Cerebellar cortex (tissue), 1 donor: ENCODE measurements at regions not wholly inside any gene's neighbourhood (a gene's known extent, or its start where the extent isn't known, plus 50 kb on each side); places are given as distances from the start of the nearest gene placed in this dataset.

Source experiments
- DNase-seq: peaks from one replicate; pipeline ENCODE4 v3.0.0-alpha.2; 2015; ENCODE audit warnings: low spot score

- DNase-seq, result no peak
These were observed 51.4 kb downstream of the MARCHF4 start for GRCh38 chr2:216320852-216321251.

GRCh38 chr2:216319771-216320170 lies 52.5 kb downstream of the MARCHF4 start:
- DNase-seq, result no peak

GRCh38 chr2:216318521-216318874 lies 53.8 kb downstream of the MARCHF4 start:
- DNase-seq, result no peak

- no peak for DNase-seq
These were observed 54.3 kb downstream of the MARCHF4 start for GRCh38 chr2:216317831-216318520.

- DNase-seq, result no peak
These were observed 55.5 kb downstream of the MARCHF4 start for GRCh38 chr2:216316743-216317142.

- no peak for DNase-seq
These were observed 56.3 kb downstream of the MARCHF4 start for GRCh38 chr2:216315802-216316603.

- DNase-seq, result no peak
These were observed 59.8 kb downstream of the MARCHF4 start for GRCh38 chr2:216312441-216312840.

- no peak for DNase-seq
These were observed 63.7 kb downstream of the MARCHF4 start for GRCh38 chr2:216308576-216308975.

- no peak for DNase-seq
These were observed 64.8 kb downstream of the MARCHF4 start for GRCh38 chr2:216307496-216307895.

- DNase-seq, result no peak
These were observed 65.4 kb downstream of the MARCHF4 start for GRCh38 chr2:216306868-216307267.

- no peak for DNase-seq
These were observed 66.7 kb downstream of the MARCHF4 start for GRCh38 chr2:216305574-216305973.

- DNase-seq, result no peak
These were observed 69.2 kb downstream of the MARCHF4 start for GRCh38 chr2:216302981-216303676.

- DNase-seq, result peak; percentile 89
These were observed 71.4 kb downstream of the MARCHF4 start for GRCh38 chr2:216300906-216301305.

- no peak for DNase-seq
These were observed 72.7 kb downstream of the MARCHF4 start for GRCh38 chr2:216299588-216299987.

GRCh38 chr2:216298719-216299495 lies 73.4 kb downstream of the MARCHF4 start:
- DNase-seq, result no peak

- peak; percentile 23 for DNase-seq
These were observed 75.4 kb downstream of the MARCHF4 start for GRCh38 chr2:216296856-216297255.

- no peak for DNase-seq
These were observed 78.0 kb downstream of the MARCHF4 start for GRCh38 chr2:216294305-216294704.

GRCh38 chr2:216293883-216294282 lies 78.4 kb downstream of the MARCHF4 start:
- no peak for DNase-seq

- DNase-seq, result peak; percentile 94
These were observed 79.4 kb downstream of the MARCHF4 start for GRCh38 chr2:216292886-216293301.

- DNase-seq, result no peak
These were observed 79.8 kb downstream of the MARCHF4 start for GRCh38 chr2:216292475-216292874.

GRCh38 chr2:216289470-216289869 lies 82.8 kb downstream of the MARCHF4 start:
- DNase-seq, result no peak

- DNase-seq, result no peak
These were observed 85.0 kb downstream of the MARCHF4 start for GRCh38 chr2:216287251-216287650.
